ENCODE measurements at regions not wholly inside any gene's neighbourhood (a gene's known extent, or its start where the extent isn't known, plus 50 kb on each side); places are given as distances from the start of the nearest gene placed in this dataset.
"Not testable (repeated sequence)": the region's sequence is repeated elsewhere in the genome, so short reads cannot be mapped to it uniquely, and the experiment has no call there.

DNA sequence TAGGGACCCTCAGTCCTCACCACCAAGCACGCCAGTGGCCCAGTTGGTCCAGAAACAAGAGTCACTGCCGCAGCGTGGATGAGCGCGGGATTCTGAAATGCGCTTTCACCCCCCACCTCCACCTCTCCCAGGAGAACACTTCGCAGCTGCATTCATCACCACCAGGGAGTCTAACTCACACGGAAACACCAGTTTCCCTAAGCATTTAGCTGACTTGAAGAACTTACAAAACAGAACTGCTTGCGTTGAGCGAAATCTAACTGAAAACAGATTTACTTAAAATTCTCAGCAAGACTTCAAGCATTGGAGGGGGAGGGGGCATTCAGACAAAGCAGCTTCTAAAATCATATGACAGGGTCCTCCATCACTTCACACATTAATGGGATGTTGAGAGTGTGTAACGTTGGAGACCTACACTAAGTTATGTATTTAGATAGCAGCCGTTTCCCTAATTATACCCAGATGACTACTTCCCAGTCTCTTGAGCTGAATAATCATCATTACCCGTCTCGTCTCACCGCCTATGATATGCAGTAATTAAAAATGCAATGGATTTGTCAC lies 258.2 kb upstream of the IRS2 start:
- peak; percentile 82 for DNase-seq

DNA sequence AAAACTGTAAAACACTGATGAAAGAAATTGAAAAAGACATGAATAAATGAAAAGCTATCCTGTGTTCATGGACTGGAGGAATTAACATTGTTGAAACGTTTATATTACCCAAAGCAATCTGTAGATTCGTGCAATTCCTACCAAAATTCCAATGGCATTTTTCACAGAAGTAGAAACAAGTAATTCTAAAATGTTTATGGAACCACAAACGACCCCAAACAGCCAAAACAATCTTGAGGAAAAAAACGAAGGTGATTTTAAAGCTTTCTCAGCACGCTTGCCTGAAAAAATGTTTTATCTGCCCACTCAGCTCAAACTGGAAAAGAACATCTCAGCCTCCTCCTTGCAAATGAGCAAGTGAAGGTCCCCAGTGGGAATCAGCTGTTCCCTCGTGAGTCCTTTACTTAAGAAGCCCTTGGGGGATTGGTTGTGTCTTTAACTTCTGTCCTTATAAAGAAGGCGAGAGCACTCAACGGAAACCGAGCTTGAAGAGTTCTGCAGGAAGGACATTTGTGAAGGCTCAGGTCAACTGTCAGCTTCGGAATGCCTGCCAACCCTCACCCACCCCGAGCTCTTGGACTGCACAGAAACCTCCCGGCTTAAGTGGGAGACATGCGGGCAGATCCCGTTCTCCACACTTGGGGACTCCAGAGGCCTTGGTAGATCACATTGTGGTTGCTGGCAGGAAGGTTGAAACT lies 256.0 kb upstream of the IRS2 start:
- no peak for DNase-seq

DNA sequence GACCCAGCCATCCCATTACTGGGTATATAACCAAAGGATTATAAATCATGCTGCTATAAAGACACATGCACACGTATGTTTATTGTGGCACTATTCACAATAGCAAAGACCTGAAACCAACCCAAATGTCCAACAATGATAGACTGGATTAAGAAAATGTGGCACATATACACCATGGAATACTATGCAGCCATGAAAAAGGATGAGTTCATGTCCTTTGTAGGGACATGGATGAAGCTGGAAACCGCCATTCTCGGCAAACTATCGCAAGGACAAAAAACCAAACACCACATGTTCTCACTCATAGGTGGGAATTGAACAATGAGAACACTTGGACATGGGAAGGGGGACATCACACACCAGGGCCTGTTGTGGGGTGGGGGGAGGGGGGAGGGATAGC lies 255.3 kb upstream of the IRS2 start:
- not testable (repeated sequence) for DNase-seq

GRCh38 chr13:110037925-110038573 lies 251.7 kb upstream of the IRS2 start:
- DNase-seq, result no peak

DNA sequence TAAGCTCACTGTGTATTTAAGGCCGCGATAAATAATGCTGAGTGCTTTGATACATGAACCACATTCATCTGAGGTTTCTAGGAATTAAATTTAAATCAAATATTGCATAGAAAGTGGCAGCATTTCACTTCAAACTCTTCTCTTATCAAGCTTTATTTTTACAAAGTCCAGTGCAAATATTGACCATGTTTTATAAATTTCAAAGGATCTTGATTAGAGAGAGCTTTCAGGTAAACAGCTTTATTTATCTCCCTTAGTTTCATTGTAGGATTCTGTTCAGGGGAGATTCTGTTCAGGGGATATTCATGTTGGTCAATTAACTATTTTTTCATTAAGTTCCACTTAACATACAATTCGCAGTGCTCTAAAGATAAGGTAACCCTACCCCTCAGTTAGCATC lies 249.7 kb upstream of the IRS2 start:
- no peak for DNase-seq

DNA sequence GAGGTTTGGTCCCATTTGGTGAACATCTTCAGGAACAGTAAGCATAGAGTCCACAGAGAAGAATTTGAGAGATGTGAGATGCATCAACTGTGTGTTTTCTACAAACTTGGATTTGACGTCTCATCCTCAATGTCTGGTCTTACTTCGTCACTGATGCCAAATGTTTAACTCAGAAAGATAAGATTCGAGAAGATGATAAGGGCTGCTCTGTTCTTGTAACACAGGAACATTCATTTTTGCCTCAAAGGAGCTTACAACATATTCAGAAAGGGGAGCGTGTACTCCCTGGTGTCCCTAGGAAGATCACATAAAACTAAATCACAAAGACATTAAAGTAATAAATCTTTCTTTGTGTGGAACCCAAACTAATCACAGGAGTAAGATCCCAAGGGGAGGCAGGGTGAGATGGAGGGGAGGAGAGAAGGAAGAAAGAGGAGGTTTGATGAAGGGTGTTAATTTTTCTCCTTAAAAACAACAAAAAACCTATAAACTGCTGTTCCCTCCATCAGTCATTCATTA lies 247.7 kb upstream of the IRS2 start:
- DNase-seq, result no peak

DNA sequence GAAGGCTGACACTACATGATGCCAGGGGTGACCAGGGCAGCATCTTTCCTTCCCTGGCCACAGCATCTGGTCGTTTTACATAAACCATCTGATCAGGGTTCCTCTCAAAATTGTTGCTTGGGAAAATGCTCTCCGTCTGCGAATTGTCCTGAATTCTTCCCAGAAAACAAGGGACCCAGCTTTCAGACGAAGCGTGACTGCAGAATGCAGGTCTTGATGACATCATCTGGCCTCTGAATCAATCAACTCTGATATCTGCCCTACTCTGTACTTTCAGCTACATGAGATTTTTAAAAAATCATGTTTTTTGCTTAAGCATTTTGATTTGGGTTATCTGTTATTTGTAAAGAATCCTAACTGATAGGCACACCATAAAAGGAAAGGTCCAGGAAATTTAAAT lies 246.6 kb upstream of the IRS2 start:
- no peak for DNase-seq

DNA sequence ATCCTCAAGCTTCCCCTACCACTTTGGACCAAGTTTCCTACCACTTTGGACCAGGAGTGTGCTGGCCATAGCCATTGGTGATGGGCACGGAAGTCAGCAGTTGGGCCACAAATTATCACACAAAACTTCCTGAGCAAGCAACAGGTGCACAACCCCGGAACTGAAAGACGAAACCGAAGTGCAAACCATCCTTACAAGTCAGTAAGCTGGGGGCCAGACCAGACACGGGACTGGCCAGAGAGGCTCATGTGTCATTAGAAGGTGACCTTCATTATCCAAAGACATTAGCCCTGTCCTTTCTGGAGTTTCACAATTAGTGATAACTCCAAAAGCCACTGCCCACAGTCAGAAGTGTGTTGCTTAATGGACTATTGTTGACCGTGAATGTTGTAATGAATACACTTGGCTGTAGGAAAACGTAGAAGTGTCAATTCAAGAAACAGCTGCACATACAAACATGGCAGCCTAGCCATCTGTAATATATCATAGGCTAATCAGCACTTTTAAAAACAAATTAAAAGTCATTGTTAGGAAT lies 244.1 kb upstream of the IRS2 start:
- DNase-seq, result no peak

- no peak for DNase-seq
These were observed 242.6 kb upstream of the IRS2 start for GRCh38 chr13:110028838-110029621.

GRCh38 chr13:110028311-110028710 lies 241.9 kb upstream of the IRS2 start:
- no peak for DNase-seq

DNA sequence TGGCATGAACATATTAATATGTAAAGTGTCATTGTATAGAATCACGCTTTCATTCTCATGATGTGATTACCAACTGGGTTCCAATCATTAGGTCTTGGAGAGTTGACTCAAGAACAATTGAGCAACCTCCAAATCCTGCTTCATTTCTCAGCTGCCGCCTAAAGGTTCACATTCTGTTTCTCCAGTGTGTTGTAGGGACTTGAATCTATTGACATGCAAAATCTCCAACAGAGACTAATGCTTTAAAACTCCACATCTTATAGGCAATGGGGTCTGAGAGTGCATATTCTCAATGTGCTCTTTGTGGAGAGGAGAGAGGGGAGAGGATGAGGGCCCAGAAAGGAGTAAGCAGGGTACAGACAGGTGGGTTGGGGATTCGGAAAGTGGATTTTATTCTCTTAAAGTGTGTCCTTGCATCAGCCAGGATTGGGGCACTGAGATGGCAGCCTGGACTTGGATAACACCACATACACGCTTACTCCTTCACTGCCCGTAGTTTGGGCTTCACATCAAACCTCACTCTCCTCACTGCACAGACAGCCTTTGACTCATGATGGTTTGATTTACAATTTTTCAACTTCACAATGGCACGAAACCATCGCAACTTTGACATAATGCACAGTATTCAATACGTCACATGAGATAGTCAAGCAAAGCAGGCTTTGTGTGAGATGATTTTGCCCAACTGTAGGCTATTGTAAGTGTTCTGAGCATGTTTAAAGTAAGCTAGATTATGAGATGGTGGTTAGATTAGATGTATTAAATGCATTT lies 241.3 kb upstream of the IRS2 start:
- no peak for DNase-seq

DNA sequence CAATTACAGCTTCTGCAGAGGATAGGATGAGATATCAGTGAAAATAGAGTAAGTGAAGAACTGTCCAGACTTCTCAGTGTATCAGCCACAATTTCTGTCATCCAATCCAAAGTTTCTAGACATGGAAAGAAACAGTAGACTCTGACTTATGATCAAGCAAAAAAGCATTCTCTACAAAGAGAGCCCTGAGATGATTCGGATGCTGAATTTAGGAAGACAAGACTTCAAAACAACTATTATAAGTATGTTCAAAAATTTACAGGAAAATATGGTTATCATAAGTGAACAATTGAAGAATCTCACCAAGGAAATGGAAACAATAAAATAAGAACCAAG lies 238.2 kb upstream of the IRS2 start:
- DNase-seq, result no peak

DNA sequence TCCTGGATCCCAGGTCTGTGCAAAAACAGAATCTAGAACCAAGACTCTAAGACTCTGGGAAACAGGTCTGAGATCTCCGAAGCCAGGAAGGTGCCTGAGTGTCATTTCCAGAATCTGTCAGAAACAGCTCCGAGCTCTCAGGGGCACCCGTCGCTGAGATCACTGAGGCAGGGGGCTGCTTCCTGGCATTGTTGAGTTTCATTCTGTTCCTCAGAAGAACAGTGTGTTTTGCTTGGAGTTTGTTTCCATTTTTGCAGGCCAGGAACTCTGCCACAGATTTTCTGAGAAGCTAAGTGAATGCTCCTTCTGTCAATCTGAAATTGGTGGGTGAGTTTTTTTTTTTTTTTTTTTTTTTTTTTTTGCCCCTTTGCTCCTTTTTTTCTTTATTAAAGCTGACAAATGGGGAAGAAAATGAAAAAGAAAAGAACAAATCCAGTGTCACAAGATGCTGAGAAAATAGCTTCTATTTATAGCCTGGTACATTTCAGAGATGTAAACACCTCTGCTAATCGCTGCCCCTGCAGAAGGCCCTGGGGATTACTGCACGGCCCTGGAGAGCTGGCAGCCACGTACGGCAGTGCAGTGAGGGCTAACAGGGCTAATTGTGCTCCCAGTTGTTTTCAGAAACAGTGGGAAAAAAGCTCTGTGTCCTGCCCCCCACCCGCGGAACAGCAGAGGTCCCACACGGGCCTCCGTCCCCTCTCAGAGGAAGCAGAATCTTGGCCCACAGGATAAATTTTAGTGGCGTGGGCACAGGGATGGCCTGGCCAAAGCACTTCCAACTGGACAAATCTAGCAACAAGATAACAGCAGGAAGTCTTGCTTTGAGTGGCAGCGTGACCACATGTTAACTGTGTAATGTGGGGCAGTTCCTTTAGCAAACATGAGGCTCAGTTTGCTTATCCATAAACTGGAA lies 237.6 kb upstream of the IRS2 start:
- DNase-seq, result peak; percentile 36

DNA sequence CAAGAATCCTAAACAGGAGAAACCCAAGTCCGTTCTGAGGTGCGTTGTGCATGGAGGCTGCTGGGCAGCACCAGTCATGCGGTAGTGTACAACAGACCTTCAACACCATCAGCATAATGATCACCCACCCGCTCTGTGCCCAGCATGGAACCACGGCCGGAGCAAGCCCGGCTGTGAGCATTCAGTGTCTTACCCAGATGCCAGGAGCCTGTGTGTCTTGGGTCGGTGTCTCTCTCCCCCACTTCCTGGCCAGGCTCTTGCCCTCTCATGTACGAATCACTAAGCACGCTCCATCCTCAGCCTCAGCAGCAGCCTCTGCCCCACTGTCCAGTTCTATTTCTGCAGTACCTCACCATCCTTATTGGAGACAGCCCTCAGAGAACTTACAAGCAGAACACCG lies 231.6 kb upstream of the IRS2 start:
- DNase-seq, result no peak

- no peak for DNase-seq
These were observed 231.0 kb upstream of the IRS2 start for GRCh38 chr13:110017379-110017778.

- peak; percentile 91 for DNase-seq
These were observed 228.9 kb upstream of the IRS2 start for GRCh38 chr13:110015253-110015652.

GRCh38 chr13:110014719-110015118 lies 228.3 kb upstream of the IRS2 start:
- peak; percentile 96 for DNase-seq

DNA sequence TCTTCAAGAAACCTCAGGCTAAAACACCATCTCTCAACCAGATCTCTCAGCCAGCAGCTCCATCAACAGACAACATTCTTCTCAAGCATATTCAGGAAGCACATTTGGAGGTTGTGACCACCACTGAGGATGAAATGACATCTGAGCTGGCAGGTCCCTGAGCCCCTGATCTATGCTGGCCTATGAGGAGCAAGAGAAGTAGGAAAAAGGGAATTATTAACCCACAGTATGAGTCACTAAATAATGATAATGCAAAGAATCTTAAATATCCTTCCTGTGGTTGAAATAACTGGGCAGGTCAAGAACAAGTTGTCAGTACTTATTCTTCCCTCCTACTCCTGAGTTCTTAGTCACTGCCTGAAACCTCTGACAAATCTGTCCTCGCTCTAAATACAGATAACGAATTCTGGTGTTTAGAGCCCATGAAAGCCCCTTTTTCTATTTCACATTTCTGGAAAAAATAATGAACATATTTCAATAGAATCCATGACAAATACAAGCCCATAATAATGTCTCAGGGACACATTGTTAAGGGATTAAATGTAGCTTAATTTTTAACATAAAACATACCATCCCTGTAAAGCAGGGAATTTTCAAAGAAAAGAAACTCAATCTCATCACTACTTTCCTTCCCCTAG lies 225.8 kb upstream of the IRS2 start:
- no peak for DNase-seq

- DNase-seq, result no peak
These were observed 224.2 kb upstream of the IRS2 start for GRCh38 chr13:110010404-110011138.

GRCh38 chr13:110008816-110009215 lies 222.4 kb upstream of the IRS2 start:
- no peak for DNase-seq

All from NCI-H1105 (cell line).